PC-9 (cell line): ENCODE measurements at regions not wholly inside any gene's neighbourhood (a gene's known extent, or its start where the extent isn't known, plus 50 kb on each side); places are given as distances from the start of the nearest gene placed in this dataset.

Experiments used
- BruUV-seq: library from RNA; stranded (reverse); fragments of 400-500 nt; replicated peaks from 2 replicates; lab custom pipeline; 2021; lab: Mats Ljungman, UMichigan
- CTCF ChIA-PET: fragments of 300-600 bp; sonication (Branson Sonifier 250); formaldehyde crosslinking; loops from one replicate; lab custom pipeline; 2022; ENCODE audit warnings: antibody characterized with exemption; lab: Charles Lee
- POLR2A ChIA-PET: fragments of 300-600 bp; sonication (Branson Sonifier 250); formaldehyde crosslinking; loops from one replicate; lab custom pipeline; 2022; ENCODE audit warnings: antibody characterized with exemption; ENCODE audit not compliant: unreplicated experiment; lab: Charles Lee
- DNase-seq, 2 experiments: peaks; one replicate each; pipeline versions ENCODE4 v3.0.0 to v3.0.0-alpha.2; 2015 to 2022; ENCODE audit warnings: mixed read lengths in 1 of 2
- H2AFZ ChIP-seq: fragments of 200-600 bp; sonication (generic); 2 replicates; pipeline ENCODE4 v1.8.1; 2017; ENCODE audit warnings: antibody characterized with exemption
- H3F3A ChIP-seq: fragments of 200-600 bp; sonication (generic); 2 replicates; pipeline ENCODE4 v1.8.1; 2017; ENCODE audit warnings: antibody characterized with exemption, mild to moderate bottlenecking, low read depth; ENCODE audit not compliant: insufficient read depth
- H3K27ac ChIP-seq: fragments of 200-600 bp; sonication (generic); 2 replicates; pipeline ENCODE4 v1.6.1; 2016; ENCODE audit warnings: mixed run types
- H3K27me3 ChIP-seq: fragments of 200-600 bp; sonication (generic); 2 replicates; pipeline ENCODE4 v1.6.1; 2016; ENCODE audit warnings: low read depth, mixed run types; ENCODE audit not compliant: insufficient read depth
- H3K36me3 ChIP-seq: fragments of 200-600 bp; sonication (generic); 2 replicates; pipeline ENCODE4 v1.6.1; 2016; ENCODE audit warnings: low read depth, mixed run types
- H3K4me1 ChIP-seq: fragments of 200-600 bp; sonication (generic); replicated peaks from 2 replicates; pipeline ENCODE4 v1.6.1; 2016; ENCODE audit warnings: mixed run types; ENCODE audit not compliant: insufficient read depth
- H3K4me2 ChIP-seq: fragments of 200-600 bp; sonication (generic); 2 replicates; pipeline ENCODE4 v1.6.1; 2017; ENCODE audit warnings: mixed run types
- H3K4me3 ChIP-seq: fragments of 200-600 bp; sonication (generic); 2 replicates; pipeline ENCODE4 v1.6.1; 2016; ENCODE audit warnings: mixed run types
- H3K79me2 ChIP-seq: fragments of 200-600 bp; sonication (generic); 2 replicates; pipeline ENCODE4 v1.6.1; 2017; ENCODE audit warnings: low read depth, mixed run types
- H3K9me2 ChIP-seq: fragments of 200-600 bp; sonication (generic); 2 replicates; pipeline ENCODE4 v1.8.1; 2017; ENCODE audit warnings: mild to moderate bottlenecking; ENCODE audit not compliant: insufficient read depth
- H3K9me3 ChIP-seq: fragments of 200-600 bp; sonication (generic); 2 replicates; pipeline ENCODE4 v1.8.1; 2016; ENCODE audit warnings: low read depth; ENCODE audit not compliant: insufficient read depth
- H4K20me1 ChIP-seq: fragments of 200-600 bp; sonication (generic); 2 replicates; pipeline ENCODE4 v1.8.1; 2017; ENCODE audit not compliant: insufficient read depth
- EZH2 ChIP-seq: fragments of 200-600 bp; sonication (generic); IDR thresholded peaks from 2 replicates; pipeline ENCODE4 v1.8.0; 2017; ENCODE audit warnings: antibody characterized with exemption, low read depth
- intact Hi-C: fragments of 100-400 bp; cut with micrococcal nuclease; formaldehyde crosslinking; loops from one replicate; pipeline ENCODE4 v1.10.0; 2022; ENCODE audit not compliant: unreplicated experiment
- TF ChIP-seq, protein P1 (sequence below): fragments of 200-600 bp; sonication (generic); conservative IDR thresholded peaks from 2 replicates; pipeline ENCODE4 v1.6.1; 2017; ENCODE audit warnings: mixed run types, antibody characterized with exemption, mild to moderate bottlenecking, moderate library complexity

DNA sequence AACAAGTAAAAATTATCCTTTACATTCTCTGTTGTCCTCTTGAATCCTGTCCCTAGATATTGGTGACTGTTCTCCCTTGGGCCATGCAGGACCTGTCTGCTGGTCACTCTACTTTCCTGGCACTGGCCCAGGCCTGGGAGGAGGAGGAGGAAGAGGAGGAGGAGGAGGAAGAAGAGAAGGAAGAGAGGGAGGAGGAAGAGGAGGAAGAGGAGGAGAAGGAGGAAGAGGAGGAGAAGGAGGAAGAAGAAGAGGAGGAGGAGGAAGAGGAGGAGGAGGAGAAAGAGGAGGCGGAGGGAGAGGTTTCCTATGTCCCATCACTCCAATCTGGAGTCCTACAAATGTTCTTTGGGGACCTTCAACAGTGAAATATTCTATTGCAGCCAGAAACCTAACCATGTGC, 97.3 kb upstream of the NAMPT start:
- Histone ChIP-seq H3K27ac (no peak overlapping the region), H4K20me1 (no peaks in the 10 kb centered on the region), H3F3A (peaks cover 17% of the 10 kb centered on the region), H3K4me2 (no peak overlapping the region), H3K36me3 (no peaks in the 10 kb centered on the region), H3K4me1 (peaks cover 23% of the 10 kb centered on the region), H3K9me3 (peaks cover 3% of the 10 kb centered on the region; the same call in 1 of the 2 replicates), H3K4me3 (no peak overlapping the region), H3K27me3 (no peaks in the 10 kb centered on the region), H3K9me2 (no peaks in the 10 kb centered on the region), H3K79me2 (no peaks in the 10 kb centered on the region), H2AFZ (no peak overlapping the region)
- intact Hi-C loops: no loop called here
- no peak for DNase-seq
- ChIA-PET CTCF (no interaction called here), POLR2A (no interaction called here)
- TF ChIP-seq, protein P1, sequence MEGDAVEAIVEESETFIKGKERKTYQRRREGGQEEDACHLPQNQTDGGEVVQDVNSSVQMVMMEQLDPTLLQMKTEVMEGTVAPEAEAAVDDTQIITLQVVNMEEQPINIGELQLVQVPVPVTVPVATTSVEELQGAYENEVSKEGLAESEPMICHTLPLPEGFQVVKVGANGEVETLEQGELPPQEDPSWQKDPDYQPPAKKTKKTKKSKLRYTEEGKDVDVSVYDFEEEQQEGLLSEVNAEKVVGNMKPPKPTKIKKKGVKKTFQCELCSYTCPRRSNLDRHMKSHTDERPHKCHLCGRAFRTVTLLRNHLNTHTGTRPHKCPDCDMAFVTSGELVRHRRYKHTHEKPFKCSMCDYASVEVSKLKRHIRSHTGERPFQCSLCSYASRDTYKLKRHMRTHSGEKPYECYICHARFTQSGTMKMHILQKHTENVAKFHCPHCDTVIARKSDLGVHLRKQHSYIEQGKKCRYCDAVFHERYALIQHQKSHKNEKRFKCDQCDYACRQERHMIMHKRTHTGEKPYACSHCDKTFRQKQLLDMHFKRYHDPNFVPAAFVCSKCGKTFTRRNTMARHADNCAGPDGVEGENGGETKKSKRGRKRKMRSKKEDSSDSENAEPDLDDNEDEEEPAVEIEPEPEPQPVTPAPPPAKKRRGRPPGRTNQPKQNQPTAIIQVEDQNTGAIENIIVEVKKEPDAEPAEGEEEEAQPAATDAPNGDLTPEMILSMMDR: no peak
- BruUV-seq: no TSS peak

- Histone ChIP-seq H3K4me1 (peaks cover 30% of the 10 kb centered on the region), H3K79me2 (no peaks in the 10 kb centered on the region), H3K4me2 (no peak overlapping the region), H2AFZ (no peak overlapping the region), H3F3A (peaks cover 26% of the 10 kb centered on the region), H3K27ac (no peak overlapping the region), H3K36me3 (no peaks in the 10 kb centered on the region), H3K9me2 (no peaks in the 10 kb centered on the region), H3K4me3 (no peak overlapping the region), H4K20me1 (no peaks in the 10 kb centered on the region), H3K27me3 (no peaks in the 10 kb centered on the region), H3K9me3 (peaks cover 3% of the 10 kb centered on the region; the same call in 1 of the 2 replicates)
- BruUV-seq: no TSS peak
- no peak for TF ChIP-seq EZH2
- TF ChIP-seq, protein P1: no peak
- CTCF ChIA-PET: no interaction called here
- DNase-seq: no peak
- intact Hi-C loops: no loop called here
- POLR2A ChIA-PET: no interaction called here
Measured at GRCh38 chr7:106381252-106381651, 96.5 kb upstream of the NAMPT start.

GRCh38 chr7:106377847-106378361, 93.1 kb upstream of the NAMPT start:
- H3K4me1 ChIP-seq: peaks cover 26% of the 10 kb centered on the region
- no peaks in the 10 kb centered on the region for H3K36me3 ChIP-seq
- H2AFZ ChIP-seq: no peak overlapping the region
- H3K27me3 ChIP-seq: no peaks in the 10 kb centered on the region
- no peaks in the 10 kb centered on the region for H3K79me2 ChIP-seq
- no TSS peak for BruUV-seq
- ChIA-PET POLR2A (interaction anchor here (0.6 to 1.0 kb wide), 3 partner anchors 38 to 126 kb away, joined by 3 to 14 read pairs (median 4); partner anchors contain the start of gene NAMPT), CTCF (interaction anchor here (1.0 kb wide), 1 partner anchor 84 kb away, joined by 6 read pairs; no protein-coding TSS in a partner anchor)
- peak overlapping the region; percentile 88 for H3K27ac ChIP-seq
- no peaks in the 10 kb centered on the region for H4K20me1 ChIP-seq
- no peaks in the 10 kb centered on the region for H3K9me2 ChIP-seq
- no peaks in the 10 kb centered on the region for H3K9me3 ChIP-seq
- H3K4me3 ChIP-seq: no peak overlapping the region
- peak overlapping the region; percentile 61 for H3K4me2 ChIP-seq
- peaks cover 25% of the 10 kb centered on the region for H3F3A ChIP-seq
- intact Hi-C loops: loop anchor here (1.0 kb wide), 2 partner anchors 13 to 83 kb away; no protein-coding TSS in a partner anchor
- no peak for TF ChIP-seq EZH2
- TF ChIP-seq, protein P1: no peak
- DNase-seq: peak; percentile 69 to 70
